HEK293T (cell line): ENCODE measurements at regions not wholly inside any gene's neighbourhood (a gene's known extent, or its start where the extent isn't known, plus 50 kb on each side); places are given as distances from the start of the nearest gene placed in this dataset.

Experiments used
- BHLHE40 ChIP-seq: fragments of 450-650 bp; IDR thresholded peaks from 2 replicates; pipeline ENCODE4 v1.6.1; 2016; ENCODE audit warnings: mild to moderate bottlenecking, moderate library complexity, borderline replicate concordance
- CTBP1 ChIP-seq: fragments of 450-650 bp; IDR thresholded peaks from 2 replicates; pipeline ENCODE4 v1.6.1; 2016; ENCODE audit warnings: borderline replicate concordance
- ELF4 ChIP-seq: fragments of 450-650 bp; IDR thresholded peaks from 2 replicates; pipeline ENCODE4 v1.6.1; 2017; ENCODE audit warnings: antibody characterized with exemption
- FOXM1 ChIP-seq: fragments of 450-650 bp; IDR thresholded peaks from 2 replicates; pipeline ENCODE4 v1.6.1; 2017; ENCODE audit warnings: mild to moderate bottlenecking, borderline replicate concordance
- LEF1 ChIP-seq: fragments of 450-650 bp; IDR thresholded peaks from 2 replicates; pipeline ENCODE4 v1.6.1; 2017; ENCODE audit warnings: mild to moderate bottlenecking, borderline replicate concordance
- NFRKB ChIP-seq: fragments of 450-650 bp; IDR thresholded peaks from 2 replicates; pipeline ENCODE4 v1.6.1; 2016; ENCODE audit warnings: mild to moderate bottlenecking, moderate library complexity
- SP1 ChIP-seq: fragments of 450-650 bp; IDR thresholded peaks from 2 replicates; pipeline ENCODE4 v1.6.1; 2017
- TARDBP ChIP-seq: fragments of 450-650 bp; IDR thresholded peaks from 2 replicates; pipeline ENCODE4 v1.6.1; 2016
- ZNF384 ChIP-seq: fragments of 450-650 bp; IDR thresholded peaks from 2 replicates; pipeline ENCODE4 v1.6.1; 2016

DNA sequence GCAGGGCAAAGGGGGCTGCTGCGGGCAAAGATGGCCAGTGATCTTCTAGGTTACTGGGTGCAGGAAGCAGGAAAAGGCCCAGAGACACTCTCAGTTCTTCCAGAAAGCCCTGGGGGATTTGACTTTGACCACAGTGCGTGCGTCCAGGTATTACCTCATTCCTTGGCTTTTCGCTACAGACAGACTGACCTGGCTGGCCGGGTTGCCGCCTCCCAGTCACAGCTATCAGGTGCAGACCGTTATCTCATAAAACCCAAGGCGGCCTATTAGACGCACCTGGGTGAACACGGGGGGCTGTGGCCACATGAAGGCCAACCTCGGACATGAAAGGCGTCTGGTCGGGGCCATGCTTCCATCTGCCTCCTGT is 80.3 kb downstream of the FOXL3 start:
- TF ChIP-seq FOXM1 (no peak), ZNF384 (no peak), ELF4 (no peak), CTBP1 (no peak), LEF1 (no peak), SP1 (no peak), TARDBP (no peak), BHLHE40 (no peak), NFRKB (no peak)
